G401 (cell line): ENCODE measurements at regions not wholly inside any gene's neighbourhood (a gene's known extent, or its start where the extent isn't known, plus 50 kb on each side); places are given as distances from the start of the nearest gene placed in this dataset.
"Not testable (repeated sequence)": the region's sequence is repeated elsewhere in the genome, so short reads cannot be mapped to it uniquely, and the experiment has no call there.

ENCODE experiments used
- DNase-seq: peaks from one replicate; pipeline ENCODE4 v3.0.0-alpha.2; 2015; ENCODE audit warnings: low spot score
- in situ Hi-C: cut with HindIII; loops from 2 replicates; pipeline ENCODE4 v1.10.0; 2016; ENCODE audit warnings: low sequenced_read_pairs, mixed read lengths

- in situ Hi-C loops = no loop called here
- no peak for DNase-seq
Observed at GRCh38 chr11:11220786-11221185, 132.3 kb downstream of the CSNK2A3 start.

GRCh38 chr11:11218629-11218986 lies 134.4 kb downstream of the CSNK2A3 start:
- in situ Hi-C loops = no loop called here

GRCh38 chr11:11217929-11218628 lies 135.0 kb downstream of the CSNK2A3 start:
- in situ Hi-C loops = no loop called here
- no peak for DNase-seq

More at GRCh38 chr11:11218629-11218986, 134.4 kb downstream of the CSNK2A3 start:
- DNase-seq = no peak

DNA sequence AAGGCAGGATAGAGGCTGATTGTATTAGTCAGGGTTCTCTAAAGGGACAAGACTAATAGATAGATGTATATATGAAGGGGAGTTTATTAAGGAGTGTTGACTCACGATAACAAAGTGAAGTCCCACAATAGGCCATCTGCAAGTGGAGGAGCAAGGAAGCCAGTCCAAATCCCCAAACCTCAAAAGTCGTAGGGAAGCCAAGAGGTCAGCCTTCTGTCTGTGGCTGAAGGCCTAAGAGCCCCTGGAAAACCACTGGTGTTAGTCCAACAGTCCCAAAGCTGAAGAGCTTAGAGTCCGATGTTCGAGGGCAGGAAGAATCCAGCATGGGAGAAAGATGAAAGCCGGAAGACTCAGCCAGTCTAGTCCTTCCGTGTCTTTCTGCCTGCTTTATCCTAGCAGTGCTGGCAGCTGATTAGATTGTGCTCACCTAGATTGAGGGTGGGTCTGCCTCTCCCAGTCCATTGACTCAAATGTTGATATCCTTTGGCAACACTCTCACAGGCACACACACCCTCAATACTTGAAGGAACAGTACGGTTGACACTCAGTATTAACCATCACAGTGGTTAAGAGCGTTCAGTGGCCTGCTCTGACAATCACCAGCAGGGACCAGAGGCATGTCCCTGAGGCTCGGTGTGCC lies 135.6 kb downstream of the CSNK2A3 start:
- DNase-seq = no peak
- in situ Hi-C loops = no loop called here

GRCh38 chr11:11215944-11216343 lies 137.1 kb downstream of the CSNK2A3 start:
- in situ Hi-C loops = no loop called here

GRCh38 chr11:11215058-11215815 lies 137.8 kb downstream of the CSNK2A3 start:
- in situ Hi-C loops = no loop called here
- DNase-seq = no peak

More at GRCh38 chr11:11215944-11216343, 137.1 kb downstream of the CSNK2A3 start:
- no peak for DNase-seq

GRCh38 chr11:11213117-11213516 lies 139.9 kb downstream of the CSNK2A3 start:
- in situ Hi-C loops = no loop called here
- peak; percentile 75 for DNase-seq

GRCh38 chr11:11211888-11212287 lies 141.2 kb downstream of the CSNK2A3 start:
- in situ Hi-C loops = no loop called here
- no peak for DNase-seq

GRCh38 chr11:11211186-11211585 lies 141.9 kb downstream of the CSNK2A3 start:
- in situ Hi-C loops = no loop called here
- peak; percentile 53 for DNase-seq

GRCh38 chr11:11210446-11210845 lies 142.6 kb downstream of the CSNK2A3 start:
- DNase-seq = no peak
- in situ Hi-C loops = no loop called here

GRCh38 chr11:11209967-11210366 lies 143.1 kb downstream of the CSNK2A3 start:
- no peak for DNase-seq
- in situ Hi-C loops = no loop called here

DNA sequence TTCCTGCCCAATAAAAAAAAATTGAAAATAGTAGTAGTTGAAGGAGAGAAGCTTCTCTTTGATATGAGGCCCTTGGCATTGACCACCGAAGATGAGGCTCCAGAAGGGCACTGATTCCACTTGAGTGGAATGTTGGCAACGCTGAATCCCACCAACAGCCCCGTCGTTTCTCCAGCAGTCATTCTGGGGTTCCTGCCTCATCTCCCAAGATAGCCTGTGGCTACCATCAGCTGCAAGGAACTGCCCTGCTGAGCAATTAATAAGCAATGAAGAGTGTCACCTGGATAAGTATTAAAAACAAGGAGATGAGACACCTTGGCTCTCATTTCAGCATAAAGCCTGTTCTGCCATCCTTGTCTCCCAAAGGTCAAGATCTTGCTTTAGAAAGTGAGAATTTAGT lies 144.1 kb downstream of the CSNK2A3 start:
- in situ Hi-C loops = no loop called here
- no peak for DNase-seq

DNA sequence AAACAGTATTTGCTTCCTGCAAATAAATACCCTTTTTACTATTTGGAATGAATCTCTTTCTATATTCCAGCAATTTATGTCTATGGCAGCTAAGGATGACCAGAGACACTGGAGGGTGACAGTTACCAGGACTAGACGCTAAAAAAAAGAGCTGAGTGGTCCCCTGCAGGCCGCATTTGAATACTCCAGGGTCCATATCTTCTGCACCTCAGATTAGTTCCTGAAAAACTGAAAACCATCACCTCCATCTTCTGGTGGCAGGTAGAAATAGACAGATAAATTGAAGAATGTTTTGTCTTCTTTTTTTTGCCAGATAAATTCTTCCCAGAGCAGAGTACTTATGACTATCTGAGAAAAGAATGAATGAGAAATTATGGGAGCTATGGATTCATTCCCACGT lies 145.6 kb downstream of the CSNK2A3 start:
- in situ Hi-C loops = no loop called here
- DNase-seq = no peak

DNA sequence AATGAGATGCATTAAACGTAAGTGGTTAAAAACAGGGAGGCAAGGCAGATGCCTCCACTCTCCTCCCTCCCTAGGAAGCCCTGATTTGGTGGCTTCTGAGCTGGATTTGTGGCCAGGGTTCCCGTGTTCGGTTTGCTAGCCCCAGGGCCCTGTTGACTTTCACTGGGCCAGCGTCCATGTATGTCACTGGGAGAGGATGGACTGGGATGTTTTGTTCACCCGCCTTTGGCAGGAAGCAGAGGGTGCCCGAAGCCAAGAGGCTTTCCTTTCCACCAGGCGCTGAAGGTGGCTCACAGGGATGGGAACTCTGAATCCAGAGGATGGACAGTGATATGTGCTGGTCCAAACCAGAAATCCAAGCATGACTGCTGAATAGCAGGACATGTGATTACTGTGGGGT lies 146.6 kb downstream of the CSNK2A3 start:
- no peak for DNase-seq
- in situ Hi-C loops = no loop called here

GRCh38 chr11:11202885-11203284 lies 150.2 kb downstream of the CSNK2A3 start:
- no peak for DNase-seq
- in situ Hi-C loops = no loop called here

DNA sequence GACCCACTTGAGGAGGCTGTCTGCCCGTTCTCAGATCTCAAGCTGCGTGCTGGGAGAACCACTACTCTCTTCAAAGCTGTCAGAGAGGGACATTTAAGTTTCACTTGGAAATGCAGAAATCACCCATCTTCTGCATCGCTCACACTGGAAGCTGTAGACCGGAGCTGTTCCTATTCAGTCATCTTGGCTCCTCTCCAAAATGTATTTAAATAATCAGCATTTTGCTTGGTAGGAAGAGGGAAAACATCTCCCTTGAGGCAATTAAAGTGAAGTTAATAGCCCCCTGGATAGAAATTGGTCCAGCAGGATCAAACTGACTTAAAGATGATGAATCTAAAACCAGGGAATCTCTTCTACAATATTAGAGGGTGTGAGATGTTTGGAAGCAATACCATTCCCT lies 151.7 kb downstream of the CSNK2A3 start:
- DNase-seq = not testable (repeated sequence)

DNA sequence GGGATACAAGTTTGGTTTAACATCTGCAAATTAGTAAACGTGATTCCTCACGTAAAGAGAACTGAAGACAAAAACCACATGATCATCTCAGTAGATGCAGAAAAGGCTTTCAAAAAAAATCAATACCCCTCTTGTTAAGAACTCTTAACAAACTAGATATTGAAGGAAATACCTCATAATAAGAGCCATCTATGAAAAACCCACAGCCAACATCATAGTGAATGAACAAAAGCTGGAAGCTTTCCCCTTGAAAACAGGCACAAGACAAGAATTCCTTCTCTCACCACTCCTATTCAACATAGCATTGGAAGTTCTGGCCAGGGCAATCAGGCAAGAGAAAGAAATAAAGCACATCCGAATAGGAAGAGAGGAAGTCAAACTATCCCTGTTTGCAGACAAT lies 160.5 kb downstream of the CSNK2A3 start:
- in situ Hi-C loops = no loop called here
- no peak for DNase-seq

More for the DNA sequence above, 151.7 kb downstream of the CSNK2A3 start:
- in situ Hi-C loops = not testable (repeated sequence)

- no peak for DNase-seq
- in situ Hi-C loops = no loop called here
Observed at GRCh38 chr11:11189506-11189905, 163.5 kb downstream of the CSNK2A3 start.

- in situ Hi-C loops = no loop called here
- no peak for DNase-seq
Observed at GRCh38 chr11:11186249-11186648, 166.8 kb downstream of the CSNK2A3 start.

GRCh38 chr11:11182261-11182660 lies 170.8 kb downstream of the CSNK2A3 start:
- no peak for DNase-seq
- in situ Hi-C loops = no loop called here
